OCI-LY7 (cell line): ENCODE measurements at regions not wholly inside any gene's neighbourhood (a gene's known extent, or its start where the extent isn't known, plus 50 kb on each side); places are given as distances from the start of the nearest gene placed in this dataset.

Source experiments
- BruUV-seq: library from RNA; stranded (reverse); fragments of 400-500 nt; replicated peaks from 2 replicates; lab custom pipeline; 2021; lab: Mats Ljungman, UMichigan
- CTCF ChIA-PET: fragments of 300-600 bp; sonication (Branson Sonifier 250); formaldehyde crosslinking; loops from one replicate; lab custom pipeline; 2022; ENCODE audit warnings: antibody characterized with exemption; ENCODE audit not compliant: unreplicated experiment; lab: Charles Lee
- POLR2A ChIA-PET: fragments of 300-600 bp; sonication (Branson Sonifier 250); formaldehyde crosslinking; loops from one replicate; lab custom pipeline; 2022; ENCODE audit warnings: antibody characterized with exemption; lab: Charles Lee
- DNase-seq: peaks from one replicate; pipeline ENCODE4 v3.0.0-alpha.2; 2015; ENCODE audit warnings: low spot score
- H2AFZ ChIP-seq: fragments of 200-600 bp; sonication (generic), shearing (Covaris generic); 2 replicates; pipeline ENCODE4 v1.6.1; 2014; ENCODE audit warnings: mild to moderate bottlenecking, antibody characterized with exemption, low read length, moderate library complexity
- H3K27ac ChIP-seq: fragments of 200-600 bp; sonication (generic); 2 replicates; pipeline ENCODE4 v1.5.1; 2014; ENCODE audit warnings: mixed run types, low read depth, mild to moderate bottlenecking, moderate library complexity, low read length, inconsistent platforms; ENCODE audit not compliant: poor library complexity, severe bottlenecking
- H3K36me3 ChIP-seq: fragments of 200-600 bp; sonication (generic); 2 replicates; pipeline ENCODE4 v1.6.1; 2014; ENCODE audit warnings: mild to moderate bottlenecking, antibody characterized with exemption, low read length, moderate library complexity, mixed read lengths; ENCODE audit not compliant: insufficient read depth
- H3K4me1 ChIP-seq: fragments of 200-600 bp; sonication (generic); 2 replicates; pipeline ENCODE4 v1.5.1; 2014; ENCODE audit warnings: mild to moderate bottlenecking, low read length; ENCODE audit not compliant: insufficient read depth, poor library complexity, severe bottlenecking
- H3K4me2 ChIP-seq: fragments of 200-600 bp; sonication (generic); 2 replicates; pipeline ENCODE4 v1.6.1; 2014; ENCODE audit warnings: mild to moderate bottlenecking, low read length
- H3K4me3 ChIP-seq: fragments of 200-600 bp; sonication (generic); 2 replicates; pipeline ENCODE4 v1.5.1; 2014; ENCODE audit warnings: mild to moderate bottlenecking, low read depth, low read length; ENCODE audit not compliant: poor library complexity, severe bottlenecking
- H3K79me2 ChIP-seq: fragments of 200-600 bp; sonication (generic); 2 replicates; pipeline ENCODE4 v1.6.1; 2016; ENCODE audit warnings: low read depth, mild to moderate bottlenecking, low read length, moderate library complexity, mixed read lengths; ENCODE audit not compliant: insufficient read depth
- H3K9me2 ChIP-seq: fragments of 200-600 bp; sonication (generic); 2 replicates; pipeline ENCODE4 v1.6.1; 2016; ENCODE audit warnings: mild to moderate bottlenecking, low read length, mixed read lengths; ENCODE audit not compliant: insufficient read depth
- H3K9me3 ChIP-seq: fragments of 200-600 bp; sonication (generic); 2 replicates; pipeline ENCODE4 v1.6.1; 2014; ENCODE audit warnings: mild to moderate bottlenecking, mixed run types, low read length, mixed read lengths
- H4K20me1 ChIP-seq: fragments of 200-600 bp; sonication (generic); 2 replicates; pipeline ENCODE4 v1.6.1; 2014; ENCODE audit warnings: mild to moderate bottlenecking, antibody characterized with exemption, low read length, moderate library complexity, mixed read lengths; ENCODE audit not compliant: insufficient read depth
- EZH2phosphoT487 ChIP-seq: fragments of 200-600 bp; sonication (generic); IDR thresholded peaks from 2 replicates; pipeline ENCODE4 v1.6.1; 2018; ENCODE audit warnings: low read depth, borderline replicate concordance, mild to moderate bottlenecking, mixed run types, antibody characterized with exemption, low read length, moderate library complexity, mixed read lengths
- intact Hi-C: fragments of 100-400 bp; cut with micrococcal nuclease; formaldehyde crosslinking; loops from one replicate; pipeline ENCODE4 v1.10.0; 2022; ENCODE audit not compliant: unreplicated experiment
- TF ChIP-seq, protein P1 (sequence below): fragments of 200-600 bp; sonication (generic); conservative IDR thresholded peaks from 2 replicates; pipeline ENCODE4 v1.5.1; 2014; ENCODE audit warnings: mild to moderate bottlenecking, antibody characterized with exemption, low read length, moderate library complexity, mixed read lengths

DNA sequence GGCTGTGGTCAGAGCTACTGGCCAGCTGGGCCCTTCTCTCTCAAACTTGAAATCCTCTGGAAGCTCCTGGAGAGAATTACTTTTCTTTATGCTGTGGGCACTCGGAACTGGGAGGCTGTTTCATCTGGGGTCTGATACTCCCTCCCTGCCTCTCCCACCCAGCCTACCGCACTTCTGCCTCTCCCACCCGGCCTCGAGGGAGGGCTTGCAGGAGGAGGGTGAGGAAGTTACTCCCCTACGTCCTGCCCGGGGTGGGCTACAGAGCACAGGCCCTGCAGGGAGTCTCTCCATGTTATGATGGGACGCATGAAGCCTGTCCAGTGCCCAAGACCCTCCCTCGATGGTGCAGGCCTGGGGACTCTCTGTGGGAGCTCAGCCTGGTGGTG, 584.6 kb upstream of the MKI67 start:
- Histone ChIP-seq H3K4me2 (no peak overlapping the region), H3K4me3 (no peak overlapping the region), H3K79me2 (no peaks in the 10 kb centered on the region), H2AFZ (no peak overlapping the region), H3K9me3 (no peaks in the 10 kb centered on the region), H3K4me1 (no peaks in the 10 kb centered on the region), H4K20me1 (no peaks in the 10 kb centered on the region), H3K9me2 (no peaks in the 10 kb centered on the region), H3K27ac (no peak overlapping the region), H3K36me3 (no peaks in the 10 kb centered on the region)
- TF ChIP-seq EZH2phosphoT487: no peak
- TF ChIP-seq, protein P1, sequence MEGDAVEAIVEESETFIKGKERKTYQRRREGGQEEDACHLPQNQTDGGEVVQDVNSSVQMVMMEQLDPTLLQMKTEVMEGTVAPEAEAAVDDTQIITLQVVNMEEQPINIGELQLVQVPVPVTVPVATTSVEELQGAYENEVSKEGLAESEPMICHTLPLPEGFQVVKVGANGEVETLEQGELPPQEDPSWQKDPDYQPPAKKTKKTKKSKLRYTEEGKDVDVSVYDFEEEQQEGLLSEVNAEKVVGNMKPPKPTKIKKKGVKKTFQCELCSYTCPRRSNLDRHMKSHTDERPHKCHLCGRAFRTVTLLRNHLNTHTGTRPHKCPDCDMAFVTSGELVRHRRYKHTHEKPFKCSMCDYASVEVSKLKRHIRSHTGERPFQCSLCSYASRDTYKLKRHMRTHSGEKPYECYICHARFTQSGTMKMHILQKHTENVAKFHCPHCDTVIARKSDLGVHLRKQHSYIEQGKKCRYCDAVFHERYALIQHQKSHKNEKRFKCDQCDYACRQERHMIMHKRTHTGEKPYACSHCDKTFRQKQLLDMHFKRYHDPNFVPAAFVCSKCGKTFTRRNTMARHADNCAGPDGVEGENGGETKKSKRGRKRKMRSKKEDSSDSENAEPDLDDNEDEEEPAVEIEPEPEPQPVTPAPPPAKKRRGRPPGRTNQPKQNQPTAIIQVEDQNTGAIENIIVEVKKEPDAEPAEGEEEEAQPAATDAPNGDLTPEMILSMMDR: no peak
- intact Hi-C loops: no loop called here
- CTCF ChIA-PET: no interaction called here
- DNase-seq: no peak
- BruUV-seq: no TSS peak
- POLR2A ChIA-PET: no interaction called here

DNA sequence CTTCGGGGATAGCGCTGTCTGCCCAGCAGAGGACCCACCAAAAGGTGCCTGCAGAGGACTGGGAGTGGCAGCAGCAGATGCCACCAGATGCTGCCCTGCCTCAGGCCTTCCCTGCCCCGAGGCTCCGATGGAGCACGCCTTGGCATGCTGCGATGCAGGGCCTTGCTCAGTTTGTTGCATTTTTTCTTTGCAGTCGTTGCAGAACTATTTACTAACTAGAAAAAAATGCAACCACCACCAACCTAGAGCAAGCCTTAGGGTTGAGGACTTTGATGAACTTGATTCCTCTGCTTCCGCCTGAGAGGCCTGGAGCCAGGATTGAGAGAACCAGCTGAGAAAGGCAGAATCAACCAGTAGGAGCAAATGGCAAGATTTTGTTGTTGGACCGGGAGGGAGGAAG, 585.6 kb upstream of the MKI67 start:
- ChIA-PET CTCF (no interaction called here), POLR2A (interaction anchor here (0.7 kb wide), 1 partner anchor 909 kb away, joined by 3 read pairs; no protein-coding TSS in a partner anchor)
- no peak overlapping the region for H3K4me3 ChIP-seq
- no peaks in the 10 kb centered on the region for H3K4me1 ChIP-seq
- H4K20me1 ChIP-seq: no peaks in the 10 kb centered on the region
- no peaks in the 10 kb centered on the region for H3K36me3 ChIP-seq
- no TSS peak for BruUV-seq
- H2AFZ ChIP-seq: no peak overlapping the region
- H3K9me2 ChIP-seq: no peaks in the 10 kb centered on the region
- intact Hi-C loops: no loop called here
- TF ChIP-seq EZH2phosphoT487: no peak
- TF ChIP-seq, protein P1: no peak
- H3K4me2 ChIP-seq: no peak overlapping the region
- H3K9me3 ChIP-seq: no peaks in the 10 kb centered on the region
- H3K27ac ChIP-seq: no peak overlapping the region
- DNase-seq: no peak
- no peaks in the 10 kb centered on the region for H3K79me2 ChIP-seq

DNA sequence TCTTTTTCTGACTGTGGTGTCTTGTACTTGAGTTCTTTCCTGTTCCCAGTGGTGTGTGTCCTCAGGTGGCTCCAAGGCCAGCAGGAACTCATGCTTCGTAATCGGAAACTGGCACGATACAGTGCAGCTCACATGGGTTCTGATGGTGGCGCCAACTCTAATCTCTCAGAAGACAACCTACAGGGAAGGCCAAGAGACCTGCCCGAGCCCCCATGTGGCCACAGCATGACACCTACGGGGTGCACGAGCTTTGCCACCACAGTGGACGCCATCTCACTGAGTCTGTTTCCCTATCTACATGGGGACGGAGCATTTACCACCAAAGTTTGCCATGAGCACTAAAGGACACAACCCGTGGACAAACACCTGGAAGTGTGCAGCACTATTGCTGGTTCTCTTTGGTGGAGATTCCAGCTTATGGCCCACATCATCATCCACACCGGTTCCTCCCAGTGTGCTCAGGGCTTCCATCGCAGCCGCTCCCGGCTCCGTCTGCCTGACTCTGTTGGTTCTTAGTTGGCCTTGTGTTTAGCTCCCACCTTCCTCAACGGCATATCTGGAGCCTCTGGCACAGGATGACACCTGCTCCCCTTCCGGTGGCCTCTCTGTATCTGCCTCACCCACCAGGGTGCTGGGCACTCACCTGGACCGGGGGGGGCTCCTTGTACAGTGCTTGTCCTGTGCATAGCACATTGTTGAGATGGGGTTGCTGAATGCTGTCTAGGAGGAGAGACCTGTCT, 586.6 kb upstream of the MKI67 start:
- POLR2A ChIA-PET: interaction anchor here (0.6 kb wide), 1 partner anchor 9 kb away, joined by 3 read pairs; no protein-coding TSS in a partner anchor
- H3K79me2 ChIP-seq: no peaks in the 10 kb centered on the region
- no peak overlapping the region for H3K27ac ChIP-seq
- no peak overlapping the region for H2AFZ ChIP-seq
- intact Hi-C loops: no loop called here
- no peaks in the 10 kb centered on the region for H3K4me1 ChIP-seq
- no peak overlapping the region for H3K4me3 ChIP-seq
- CTCF ChIA-PET: no interaction called here
- TF ChIP-seq, protein P1: no peak
- TF ChIP-seq EZH2phosphoT487: no peak
- no peaks in the 10 kb centered on the region for H3K36me3 ChIP-seq
- no peak overlapping the region for H3K4me2 ChIP-seq
- H4K20me1 ChIP-seq: no peaks in the 10 kb centered on the region
- DNase-seq: no peak
- H3K9me3 ChIP-seq: no peaks in the 10 kb centered on the region
- H3K9me2 ChIP-seq: no peaks in the 10 kb centered on the region
- BruUV-seq: no TSS peak
